Vagina (tissue), 2 donors: ENCODE measurements at regions not wholly inside any gene's neighbourhood (a gene's known extent, or its start where the extent isn't known, plus 50 kb on each side); places are given as distances from the start of the nearest gene placed in this dataset.

Source experiments
- CTCF ChIP-seq, 3 experiments: fragments of 450-650 bp in 2 of 3; fragments of 200-600 bp in 1 of 3; sonication (generic) in 1 of 3; IDR thresholded peaks; one replicate each; pipeline ENCODE4 v1.5.1; 2017 to 2019; ENCODE audit warnings: antibody characterized with exemption in 3 of 3, mild to moderate bottlenecking in 2 of 3, moderate library complexity in 2 of 3
- POLR2AphosphoS5 ChIP-seq, 2 donors: sonication (generic); formaldehyde crosslinking; IDR thresholded peaks; one replicate each; pipeline ENCODE4 v1.9.0; 2017; ENCODE audit warnings: antibody characterized with exemption in 2 of 2, mild to moderate bottlenecking in 2 of 2, low read depth in 1 of 2; ENCODE audit not compliant: insufficient read depth in 1 of 2

GRCh38 chr11:79668575-79668974, 227.7 kb upstream of the TENM4 start:
- TF ChIP-seq CTCF (IDR thresholded peaks at IDR 0.05) (no peak), POLR2AphosphoS5 (IDR thresholded peaks at IDR 0.05; ENCODE audit: insufficient read depth in 1 of 2, low read depth in 1 of 2) (no peak)
